NCI-H345 (cell line): ENCODE measurements at regions not wholly inside any gene's neighbourhood (a gene's known extent, or its start where the extent isn't known, plus 50 kb on each side); places are given as distances from the start of the nearest gene placed in this dataset.
"Not testable (repeated sequence)": the region's sequence is repeated elsewhere in the genome, so short reads cannot be mapped to it uniquely, and the experiment has no call there.

ENCODE experiments used
- DNase-seq: peaks from one replicate; lab custom pipeline; 2025; lab: John Stamatoyannopoulos, UW

- no peak for DNase-seq
Measured at GRCh38 chr5:68024426-68024825, 191.1 kb upstream of the PIK3R1 start.

- DNase-seq: no peak
Measured at GRCh38 chr5:68021916-68022315, 193.6 kb upstream of the PIK3R1 start.

- DNase-seq: no peak
Measured at GRCh38 chr5:68021227-68021626, 194.3 kb upstream of the PIK3R1 start.

- DNase-seq: not testable (repeated sequence)
Measured at GRCh38 chr5:68020461-68020969, 195.0 kb upstream of the PIK3R1 start.

GRCh38 chr5:68015381-68016302 lies 199.9 kb upstream of the PIK3R1 start:
- DNase-seq: peak; percentile 8

- no peak for DNase-seq
Measured at GRCh38 chr5:68012831-68013230, 202.7 kb upstream of the PIK3R1 start.

GRCh38 chr5:68012429-68012828 lies 203.1 kb upstream of the PIK3R1 start:
- no peak for DNase-seq

GRCh38 chr5:68011801-68012200 lies 203.8 kb upstream of the PIK3R1 start:
- no peak for DNase-seq

- DNase-seq: no peak
Measured at GRCh38 chr5:68011259-68011760, 204.2 kb upstream of the PIK3R1 start.

GRCh38 chr5:68010740-68011139 lies 204.8 kb upstream of the PIK3R1 start:
- no peak for DNase-seq

GRCh38 chr5:68007451-68007850 lies 208.1 kb upstream of the PIK3R1 start:
- DNase-seq: no peak

- DNase-seq: no peak
Measured at GRCh38 chr5:68002836-68003235, 212.7 kb upstream of the PIK3R1 start.

- DNase-seq: no peak
Measured at GRCh38 chr5:68000805-68001204, 214.8 kb upstream of the PIK3R1 start.

- no peak for DNase-seq
Measured at GRCh38 chr5:67999391-67999790, 216.2 kb upstream of the PIK3R1 start.

- no peak for DNase-seq
Measured at GRCh38 chr5:67998709-67999261, 216.8 kb upstream of the PIK3R1 start.

GRCh38 chr5:67997892-67998457 lies 217.6 kb upstream of the PIK3R1 start:
- DNase-seq: no peak

GRCh38 chr5:67997148-67997547 lies 218.4 kb upstream of the PIK3R1 start:
- DNase-seq: no peak

- peak; percentile 11 for DNase-seq
Measured at GRCh38 chr5:67996596-67996995, 219.0 kb upstream of the PIK3R1 start.

GRCh38 chr5:67992923-67993322 lies 222.6 kb upstream of the PIK3R1 start:
- DNase-seq: no peak

GRCh38 chr5:67989456-67989855 lies 226.1 kb upstream of the PIK3R1 start:
- DNase-seq: no peak

- DNase-seq: no peak
Measured at GRCh38 chr5:67986761-67987160, 228.8 kb upstream of the PIK3R1 start.

GRCh38 chr5:67985686-67986387 lies 229.7 kb upstream of the PIK3R1 start:
- DNase-seq: no peak
